H1 (cell line): ENCODE measurements at regions not wholly inside any gene's neighbourhood (a gene's known extent, or its start where the extent isn't known, plus 50 kb on each side); places are given as distances from the start of the nearest gene placed in this dataset.

ENCODE experiments used
- CTCF ChIA-PET: fragments of 300-600 bp; sonication (Branson Sonifier 250); formaldehyde crosslinking; loops from one replicate; lab custom pipeline; 2021; ENCODE audit not compliant: partially characterized antibody; lab: Charles Lee
- POLR2A ChIA-PET: fragments of 300-600 bp; sonication (Branson Sonifier 250); formaldehyde crosslinking; loops from one replicate; lab custom pipeline; 2021; ENCODE audit warnings: inconsistent platforms; ENCODE audit not compliant: partially characterized antibody; lab: Charles Lee
- DNase-seq, 2 experiments: peaks; one replicate each; pipeline versions ENCODE4 v3.0.0 to v3.0.0-alpha.2; 2010 to 2022; ENCODE audit warnings: low spot score in 2 of 2, low read depth in 1 of 2, mixed read lengths in 1 of 2
- FAIRE-seq: peaks from 2 replicates; lab custom pipeline; 2011; peaks lifted over from hg19 to GRCh38; lab: Jason Lieb, UNC
- H2AFZ ChIP-seq: 2 replicates; pipeline ENCODE4 v1.8.1; 2012; ENCODE audit warnings: low read length, inconsistent platforms
- H2AK5ac ChIP-seq: 2 replicates; pipeline ENCODE4 v1.6.1; 2013; ENCODE audit warnings: low read depth, low read length
- H2BK120ac ChIP-seq: replicated peaks from 2 replicates; pipeline ENCODE3; 2013; ENCODE audit warnings: low read depth, low read length, inconsistent platforms
- H2BK12ac ChIP-seq: 2 replicates; pipeline ENCODE4 v1.6.1; 2013; ENCODE audit warnings: low read depth, low read length
- H2BK15ac ChIP-seq: 2 replicates; pipeline ENCODE4 v1.6.1; 2013; ENCODE audit warnings: low read length
- H2BK20ac ChIP-seq: 2 replicates; pipeline ENCODE4 v1.6.1; 2013; ENCODE audit warnings: low read length
- H2BK5ac ChIP-seq: 2 replicates; pipeline ENCODE4 v1.6.1; 2013; ENCODE audit warnings: low read depth, low read length
- H3K14ac ChIP-seq: 2 replicates; pipeline ENCODE4 v1.6.1; 2013; ENCODE audit warnings: inconsistent platforms; ENCODE audit not compliant: insufficient read length
- H3K18ac ChIP-seq: 2 replicates; pipeline ENCODE4 v1.6.1; 2013; ENCODE audit warnings: low read length; ENCODE audit errors: extremely low read depth
- H3K23ac ChIP-seq: 2 replicates; pipeline ENCODE4 v1.6.1; 2013; ENCODE audit warnings: inconsistent platforms; ENCODE audit not compliant: insufficient read length
- H3K23me2 ChIP-seq: 2 replicates; pipeline ENCODE4 v1.6.1; 2013; ENCODE audit warnings: low read depth, low read length
- H3K27ac ChIP-seq: 2 replicates; pipeline ENCODE4 v1.6.1; 2011; ENCODE audit warnings: low read depth, low read length, inconsistent platforms
- H3K27me3 ChIP-seq, 4 experiments: replicated peaks in 1 of 4; 1 replicate in 1 of 4; 2 replicates in 3 of 4; pipeline versions ENCODE4 v1.6.1 to v1.8.1; 2011 to 2013; ENCODE audit warnings: low read length in 3 of 4, mild to moderate bottlenecking in 3 of 4, inconsistent platforms in 2 of 4, mixed read lengths in 2 of 4, moderate library complexity in 1 of 4; ENCODE audit not compliant: control insufficient read depth in 3 of 4, insufficient read depth in 3 of 4; ENCODE audit errors: extremely low read depth in 1 of 4
- H3K36me3 ChIP-seq, 4 experiments: 2 replicates each; pipeline versions ENCODE4 v1.6.1 to v1.8.1; 2011 to 2013; ENCODE audit warnings: mild to moderate bottlenecking in 4 of 4, low read length in 3 of 4, moderate library complexity in 2 of 4, control low read depth in 1 of 4, inconsistent platforms in 1 of 4; ENCODE audit not compliant: insufficient read depth in 4 of 4, control insufficient read depth in 2 of 4
- H3K4ac ChIP-seq: replicated peaks from 2 replicates; pipeline ENCODE3; 2013; ENCODE audit warnings: low read length, low read depth, mixed read lengths, inconsistent platforms; ENCODE audit not compliant: insufficient read length
- H3K4me1 ChIP-seq, 4 experiments: replicated peaks in 1 of 4; 1 replicate in 1 of 4; 2 replicates in 3 of 4; pipeline versions ENCODE4 v1.6.1 to v1.8.1; 2011 to 2013; ENCODE audit warnings: low read length in 3 of 4, inconsistent platforms in 2 of 4, mixed read lengths in 1 of 4; ENCODE audit not compliant: insufficient read depth in 4 of 4, control insufficient read depth in 3 of 4
- H3K4me2 ChIP-seq, 2 experiments: 2 replicates each; pipeline versions ENCODE4 v1.6.1 to v1.8.1; 2011 to 2013; ENCODE audit warnings: low read depth in 2 of 2, low read length in 2 of 2, control low read depth in 1 of 2, inconsistent platforms in 1 of 2, mild to moderate bottlenecking in 1 of 2; ENCODE audit not compliant: insufficient read depth in 1 of 2
- H3K4me3 ChIP-seq, 4 experiments: fragments of 200-600, 300-600 bp in 1 of 4; sonication (generic), shearing (Covaris generic), sonication (Bioruptor Twin) in 1 of 4; 2 replicates each; pipeline versions ENCODE4 v1.5.1 to v1.8.1; 2011 to 2016; ENCODE audit warnings: low read length in 4 of 4, low read depth in 3 of 4, control low read depth in 2 of 4, inconsistent platforms in 2 of 4, mild to moderate bottlenecking in 2 of 4, mixed read lengths in 1 of 4, moderate library complexity in 1 of 4; ENCODE audit not compliant: insufficient read depth in 2 of 4; ENCODE audit errors: extremely low read depth in 1 of 4
- H3K56ac ChIP-seq: replicated peaks from 2 replicates; pipeline ENCODE3; 2013; ENCODE audit warnings: low read depth, mild to moderate bottlenecking, mixed read lengths, low read length, inconsistent platforms; ENCODE audit not compliant: insufficient read length
- H3K79me1 ChIP-seq: 2 replicates; pipeline ENCODE4 v1.6.1; 2013; ENCODE audit warnings: low read depth, low read length, control low read depth
- H3K79me2 ChIP-seq, 2 experiments: 2 replicates each; pipeline versions ENCODE4 v1.6.1 to v1.8.1; 2012 to 2013; ENCODE audit warnings: low read length in 2 of 2, mild to moderate bottlenecking in 2 of 2, inconsistent platforms in 1 of 2; ENCODE audit not compliant: insufficient read depth in 2 of 2, control insufficient read depth in 1 of 2
- H3K9ac ChIP-seq, 4 experiments: replicated peaks in 1 of 4; 1 replicate in 1 of 4; 2 replicates in 3 of 4; pipeline versions ENCODE4 v1.6.1 to v1.8.1; 2011 to 2013; ENCODE audit warnings: low read depth in 3 of 4, low read length in 3 of 4, control low read depth in 2 of 4, mild to moderate bottlenecking in 2 of 4, moderate library complexity in 2 of 4, inconsistent platforms in 1 of 4; ENCODE audit errors: extremely low read depth in 1 of 4
- H3K9me3 ChIP-seq, 2 experiments: 2 replicates each; pipeline versions ENCODE4 v1.6.1 to v1.8.1; 2012 to 2013; ENCODE audit warnings: mild to moderate bottlenecking in 2 of 2, moderate library complexity in 2 of 2, control low read depth in 1 of 2, inconsistent platforms in 1 of 2, low read depth in 1 of 2, low read length in 1 of 2, mixed read lengths in 1 of 2; ENCODE audit not compliant: insufficient read depth in 2 of 2
- H4K20me1 ChIP-seq, 2 experiments: replicated peaks in 1 of 2; 2 replicates each; pipeline versions ENCODE3 to v1.8.1; 2011 to 2013; ENCODE audit warnings: inconsistent platforms in 2 of 2, low read length in 2 of 2, mild to moderate bottlenecking in 1 of 2; ENCODE audit not compliant: insufficient read depth in 2 of 2, control insufficient read depth in 1 of 2
- H4K5ac ChIP-seq: 2 replicates; pipeline ENCODE4 v1.6.1; 2013; ENCODE audit warnings: low read length, low read depth, mixed read lengths, inconsistent platforms; ENCODE audit not compliant: insufficient read length
- H4K8ac ChIP-seq: 2 replicates; pipeline ENCODE4 v1.8.0; 2013; ENCODE audit warnings: mild to moderate bottlenecking, moderate library complexity, low read length, inconsistent platforms; ENCODE audit not compliant: insufficient read depth; ENCODE audit errors: extremely low read depth
- H4K91ac ChIP-seq: replicated peaks from 2 replicates; pipeline ENCODE3; 2013; ENCODE audit warnings: low read length, mixed read lengths, inconsistent platforms; ENCODE audit not compliant: insufficient read length
- BRCA1 ChIP-seq: IDR thresholded peaks from 2 replicates; pipeline ENCODE4 v1.6.1; 2012; ENCODE audit warnings: low read depth, low read length, improper control_type of control experiment
- EGR1 ChIP-seq: IDR thresholded peaks from 2 replicates; pipeline ENCODE4 v1.6.1; 2011; ENCODE audit warnings: low read depth, low read length, borderline replicate concordance
- KDM1A ChIP-seq: fragments of 200-600, 300-600 bp; sonication (generic); IDR thresholded peaks from 2 replicates; pipeline ENCODE4 v1.7.1; 2016; ENCODE audit warnings: mild to moderate bottlenecking, low read length, borderline replicate concordance
- NRF1 ChIP-seq: IDR thresholded peaks from 2 replicates; pipeline ENCODE4 v1.6.1; 2011; ENCODE audit warnings: mild to moderate bottlenecking, low read depth, low read length, improper control_type of control experiment
- WGBS, 2 experiments: shearing (Covaris generic) in 1 of 2; methylation state at CpG; one replicate each; pipeline versions ENCODE4 v1.1.6 to v1.1.7; 2013 to 2015; ENCODE audit warnings: low lambda C conversion rate in 2 of 2, mixed read lengths in 2 of 2, inconsistent platforms in 1 of 2, low coverage in 1 of 2, missing lambda C conversion rate in 1 of 2; ENCODE audit not compliant: insufficient replicate concordance in 2 of 2, insufficient coverage in 1 of 2, insufficient read length in 1 of 2; ENCODE audit errors: extremely low coverage in 1 of 2, missing lambda C conversion rate in 1 of 2; 5-methylcytosine and 5-hydroxymethylcytosine counted together

DNA sequence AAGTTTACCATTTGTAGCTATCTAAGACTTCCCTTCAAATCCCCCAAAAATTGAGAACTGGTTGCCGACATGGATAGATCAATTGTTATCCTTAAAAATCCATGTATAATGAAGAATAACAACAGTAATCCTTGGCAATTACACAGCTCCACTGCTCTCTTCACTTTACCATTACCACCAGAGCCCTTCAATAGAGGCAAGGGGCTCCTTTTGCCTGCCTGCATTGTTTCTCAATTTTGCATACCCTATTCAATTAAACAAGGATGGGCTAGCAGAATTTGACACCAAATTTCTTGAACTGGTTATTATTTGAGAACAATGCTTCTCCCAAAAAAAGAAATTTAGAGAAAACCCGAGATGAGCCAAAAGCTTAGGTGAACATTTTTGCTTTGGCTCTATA, 387.8 kb upstream of the PKN2 start:
- H4K20me1 ChIP-seq, result no peaks in the 10 kb centered on the region
- no peak overlapping the region for H3K56ac ChIP-seq
- H4K5ac ChIP-seq, result peak overlapping the region; percentile 4
- H2BK20ac ChIP-seq, result no peak overlapping the region
- FAIRE-seq (no peak), DNase-seq (no peak)
- H3K27ac ChIP-seq, result no peak overlapping the region
- no peak overlapping the region; the same call in 1 of the 2 replicates for H3K18ac ChIP-seq
- H3K27me3 ChIP-seq, result no peaks in the 10 kb centered on the region
- no peak overlapping the region for H4K8ac ChIP-seq
- H3K36me3 ChIP-seq, result no peaks in the 10 kb centered on the region
- H2AK5ac ChIP-seq, result no peak overlapping the region
- TF ChIP-seq KDM1A (0 out of 2 replicates have a peak, but pooled peaks have one; percentile 10), NRF1 (no peak), BRCA1 (no peak), EGR1 (no peak)
- H2BK12ac ChIP-seq, result no peak overlapping the region
- H3K9me3 ChIP-seq, result no peaks in the 10 kb centered on the region
- H3K23me2 ChIP-seq, result no peaks in the 10 kb centered on the region; the same call in 1 of the 2 replicates
- POLR2A ChIA-PET, result no interaction called here
- H2BK5ac ChIP-seq, result no peak overlapping the region
- H3K4me2 ChIP-seq, result no peak overlapping the region; a peak in 1 of 4 replicates
- no peak overlapping the region for H2AFZ ChIP-seq
- 72% methylated on average over 2 of the region's 2 CpGs; no CpG with 5 or more reads in 1 of the 2 experiments for WGBS, 2 experiments
- H4K91ac ChIP-seq, result no peak overlapping the region
- no peak overlapping the region for H3K23ac ChIP-seq
- no peak overlapping the region for H3K14ac ChIP-seq
- H3K4ac ChIP-seq, result no peak overlapping the region
- no peaks in the 10 kb centered on the region for H3K79me1 ChIP-seq
- no peak overlapping the region for H2BK15ac ChIP-seq
- CTCF ChIA-PET, result no interaction called here
- H3K9ac ChIP-seq, result no peak overlapping the region
- peak overlapping the region in 1 of 4 experiments; percentile 23; a peak in 1 of 8 replicates for H3K4me3 ChIP-seq
- H3K4me1 ChIP-seq, result peaks cover 0 to 9% (median 4%) of the 10 kb centered on the region in 4 experiments; a peak in 2 of 7 replicates
- no peak overlapping the region for H2BK120ac ChIP-seq
- H3K79me2 ChIP-seq, result no peaks in the 10 kb centered on the region
